Panc1 (cell line): ENCODE measurements at regions not wholly inside any gene's neighbourhood (a gene's known extent, or its start where the extent isn't known, plus 50 kb on each side); places are given as distances from the start of the nearest gene placed in this dataset.

Experiments used
- CTCF ChIP-seq: fragments of 450-650 bp; IDR thresholded peaks from 2 replicates; pipeline ENCODE4 v1.5.1; 2017; ENCODE audit warnings: mild to moderate bottlenecking
- POLR2AphosphoS5 ChIP-seq: IDR thresholded peaks from 2 replicates; pipeline ENCODE4 v1.6.1; 2012; ENCODE audit warnings: mild to moderate bottlenecking, low read depth, low read length, moderate library complexity

DNA sequence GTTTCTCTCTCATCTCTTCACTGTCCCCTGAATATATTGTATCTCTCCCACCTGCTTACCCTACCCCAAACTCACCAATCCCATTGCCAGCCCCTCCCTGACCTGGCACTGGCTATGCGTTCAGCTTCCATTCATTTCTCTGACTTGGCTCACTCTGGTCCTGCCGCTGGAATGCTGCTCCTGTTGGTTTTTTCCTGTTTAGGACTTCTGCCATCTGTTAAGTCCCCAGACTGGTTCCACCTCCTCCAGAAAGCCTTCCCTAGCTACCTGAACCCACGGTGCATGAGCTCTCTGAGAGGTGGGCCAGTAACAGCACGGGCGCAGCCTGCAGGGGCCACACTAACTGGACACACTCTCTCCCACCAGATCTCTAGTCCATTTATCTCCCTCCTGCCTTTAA lies 80.2 kb downstream of the HIF1AN start:
- TF ChIP-seq CTCF (no peak), POLR2AphosphoS5 (no peak)
